HEK293 (cell line): ENCODE measurements at regions not wholly inside any gene's neighbourhood (a gene's known extent, or its start where the extent isn't known, plus 50 kb on each side); places are given as distances from the start of the nearest gene placed in this dataset.

Experiments
- CTCF ChIA-PET: fragments of 350-600 bp; formaldehyde crosslinking; extraction: SDS; loops from one replicate; lab custom pipeline; 2021; ENCODE audit warnings: antibody characterized with exemption; lab: Yijun Ruan, JAX
- POLR2A ChIA-PET: fragments of 300-600 bp; formaldehyde crosslinking; extraction: SDS; loops from one replicate; lab custom pipeline; 2020; ENCODE audit warnings: antibody characterized with exemption, inconsistent platforms; lab: Yijun Ruan, JAX
- H3K27ac ChIP-seq: fragments of 200-500 bp; sonication (Bioruptor generic); 2 replicates; pipeline ENCODE4 v1.5.1; 2014; ENCODE audit warnings: low read depth, low read length, control low read depth, inconsistent platforms; ENCODE audit errors: extremely low read depth
- H3K36me3 ChIP-seq, 2 experiments: fragments of 200-500 bp in 1 of 2; sonication (Bioruptor generic) in 1 of 2; 1 replicate in 1 of 2; 2 replicates in 1 of 2; pipeline ENCODE4 v1.5.1; 2014 to 2017; ENCODE audit warnings: inconsistent platforms in 2 of 2, low read length in 2 of 2; ENCODE audit not compliant: control insufficient read depth in 2 of 2, insufficient read depth in 1 of 2
- H3K4me1 ChIP-seq: fragments of 200-500 bp; sonication (Bioruptor generic); 2 replicates; pipeline ENCODE4 v1.5.1; 2014; ENCODE audit warnings: mild to moderate bottlenecking, low read length, inconsistent platforms; ENCODE audit not compliant: control insufficient read depth, insufficient read depth
- H3K4me3 ChIP-seq: 2 replicates; pipeline ENCODE4 v1.5.1; 2011; ENCODE audit warnings: low read depth, mild to moderate bottlenecking, control low read depth, low read length, moderate library complexity
- H3K9me3 ChIP-seq: fragments of 200-500 bp; sonication (Bioruptor generic); 2 replicates; pipeline ENCODE4 v1.5.1; 2014; ENCODE audit warnings: low read depth, low read length, inconsistent platforms; ENCODE audit not compliant: control insufficient read depth, insufficient read depth
- BCL6B ChIP-seq: fragments of 450-650 bp; formaldehyde crosslinking; IDR thresholded peaks from 2 replicates; pipeline ENCODE4 v1.5.1; 2017; ENCODE audit warnings: missing biosample characterization, missing genetic modification characterization
- EGR2 ChIP-seq: fragments of 450-650 bp; formaldehyde crosslinking; IDR thresholded peaks from 2 replicates; pipeline ENCODE4 v1.5.1; 2016; ENCODE audit warnings: low read depth, missing biosample characterization, missing genetic modification characterization
- ELK4 ChIP-seq: IDR thresholded peaks from 2 replicates; pipeline ENCODE4 v1.6.1; 2011; ENCODE audit warnings: mild to moderate bottlenecking, low read depth, low read length, borderline replicate concordance
- HOXD13 ChIP-seq: sonication (generic); formaldehyde crosslinking; IDR thresholded peaks from 2 replicates; pipeline ENCODE4 v1.8.0; 2022; ENCODE audit warnings: missing genetic modification reagents, borderline replicate concordance
- KLF16 ChIP-seq: fragments of 450-650 bp; formaldehyde crosslinking; IDR thresholded peaks from 2 replicates; pipeline ENCODE4 v1.5.1; 2017; ENCODE audit warnings: missing biosample characterization, missing genetic modification characterization
- KLF9 ChIP-seq: fragments of 450-650 bp; formaldehyde crosslinking; IDR thresholded peaks from 2 replicates; pipeline ENCODE4 v1.5.1; 2016; ENCODE audit warnings: missing biosample characterization, missing genetic modification characterization, low read depth
- PRDM2 ChIP-seq: fragments of 450-650 bp; formaldehyde crosslinking; IDR thresholded peaks from 2 replicates; pipeline ENCODE4 v1.5.1; 2016; ENCODE audit warnings: missing biosample characterization, missing genetic modification characterization, borderline replicate concordance
- RBAK ChIP-seq: fragments of 450-650 bp; formaldehyde crosslinking; IDR thresholded peaks from 2 replicates; pipeline ENCODE4 v1.5.1; 2016; ENCODE audit warnings: missing biosample characterization, missing genetic modification characterization
- SALL2 ChIP-seq: fragments of 450-650 bp; formaldehyde crosslinking; IDR thresholded peaks from 2 replicates; pipeline ENCODE4 v1.5.0; 2017; ENCODE audit warnings: missing biosample characterization, mild to moderate bottlenecking, missing genetic modification characterization, borderline replicate concordance
- ZBTB10 ChIP-seq: fragments of 450-650 bp; formaldehyde crosslinking; IDR thresholded peaks from 2 replicates; pipeline ENCODE4 v1.5.1; 2016; ENCODE audit warnings: missing biosample characterization, missing genetic modification characterization
- ZBTB44 ChIP-seq: fragments of 450-650 bp; IDR thresholded peaks from 2 replicates; pipeline ENCODE4 v1.5.1; 2018; ENCODE audit warnings: missing biosample characterization, mild to moderate bottlenecking, missing genetic modification characterization
- ZBTB49 ChIP-seq: fragments of 450-650 bp; formaldehyde crosslinking; IDR thresholded peaks from 2 replicates; pipeline ENCODE4 v1.5.1; 2016; ENCODE audit warnings: missing biosample characterization, missing genetic modification characterization, low read depth
- ZNF112 ChIP-seq: fragments of 450-650 bp; formaldehyde crosslinking; IDR thresholded peaks from 2 replicates; pipeline ENCODE4 v1.5.0; 2017; ENCODE audit warnings: missing biosample characterization, missing genetic modification characterization
- ZNF24 ChIP-seq: fragments of 450-650 bp; formaldehyde crosslinking; IDR thresholded peaks from 2 replicates; pipeline ENCODE4 v1.5.1; 2016; ENCODE audit warnings: missing biosample characterization, missing genetic modification characterization
- ZNF274 ChIP-seq, 2 experiments: fragments of 200-500 bp in 1 of 2; fragments of 450-650 bp in 1 of 2; sonication (Bioruptor generic) in 1 of 2; formaldehyde crosslinking in 1 of 2; IDR thresholded peaks; 2 replicates each; pipeline versions ENCODE4 v1.5.1 to v1.6.1; 2014 to 2016; ENCODE audit warnings: borderline replicate concordance in 1 of 2, inconsistent platforms in 1 of 2, low read length in 1 of 2, missing biosample characterization in 1 of 2, missing genetic modification characterization in 1 of 2
- ZNF302 ChIP-seq: fragments of 450-650 bp; formaldehyde crosslinking; IDR thresholded peaks from 2 replicates; pipeline ENCODE4 v1.5.1; 2016; ENCODE audit warnings: missing biosample characterization, missing genetic modification characterization, low read depth
- ZNF37A ChIP-seq: fragments of 450-650 bp; IDR thresholded peaks from 2 replicates; pipeline ENCODE4 v1.5.1; 2018; ENCODE audit warnings: missing biosample characterization, missing genetic modification characterization
- ZNF521 ChIP-seq: fragments of 450-650 bp; formaldehyde crosslinking; IDR thresholded peaks from 2 replicates; pipeline ENCODE4 v1.5.1; 2017; ENCODE audit warnings: missing biosample characterization, mild to moderate bottlenecking, missing genetic modification characterization
- ZNF585B ChIP-seq: fragments of 450-650 bp; formaldehyde crosslinking; IDR thresholded peaks from 2 replicates; pipeline ENCODE4 v1.5.1; 2016; ENCODE audit warnings: missing biosample characterization, missing genetic modification characterization
- ZNF610 ChIP-seq: fragments of 450-650 bp; formaldehyde crosslinking; IDR thresholded peaks from 2 replicates; pipeline ENCODE4 v1.5.1; 2016; ENCODE audit warnings: missing biosample characterization, missing genetic modification characterization, borderline replicate concordance
- ZNF777 ChIP-seq: fragments of 450-650 bp; formaldehyde crosslinking; IDR thresholded peaks from 2 replicates; pipeline ENCODE4 v1.5.1; 2017; ENCODE audit warnings: missing biosample characterization, missing genetic modification characterization, borderline replicate concordance

- TF ChIP-seq ZBTB10 (tag by site-specific recombination) (no peak), ZNF37A (tag by site-specific recombination) (no peak), ZNF521 (no peak), ZNF274 (IDR thresholded peaks at IDR 0.05; ENCODE audit: low read length) (no peak), ZNF274 (tag by site-specific recombination; IDR thresholded peaks at IDR 0.05; ENCODE audit: borderline replicate concordance) (no peak), ELK4 (no peak), ZNF585B (tag by site-specific recombination) (no peak)
Measured at GRCh38 chr10:43318456-43318855, 51.6 kb upstream of the RASGEF1A start (continued).

- ChIA-PET CTCF (no interaction called here), POLR2A (no interaction called here)
- Histone ChIP-seq H3K9me3 (no peaks in the 10 kb centered on the region), H3K36me3 (no peaks in the 10 kb centered on the region), H3K27ac (no peak overlapping the region), H3K4me1 (no peaks in the 10 kb centered on the region), H3K4me3 (no peak overlapping the region)
- TF ChIP-seq ZNF302 (tag by site-specific recombination) (no peak), SALL2 (tag by site-specific recombination) (no peak), KLF16 (tag by site-specific recombination) (no peak), ZNF112 (tag by site-specific recombination) (no peak), KLF9 (tag by site-specific recombination) (no peak), PRDM2 (no peak), ZNF24 (no peak), RBAK (tag by site-specific recombination) (no peak), ZNF274 (IDR thresholded peaks at IDR 0.05; ENCODE audit: low read length) (no peak), ZNF274 (tag by site-specific recombination; IDR thresholded peaks at IDR 0.05; ENCODE audit: borderline replicate concordance) (no peak), HOXD13 (CRISPR knock-in tag) (no peak), ZNF610 (tag by site-specific recombination) (no peak), EGR2 (no peak), ZBTB49 (tag by site-specific recombination) (no peak), ZBTB44 (no peak), ZNF777 (tag by site-specific recombination) (no peak), BCL6B (tag by site-specific recombination) (no peak)
Measured at GRCh38 chr10:43317422-43317821, 50.6 kb upstream of the RASGEF1A start.
